IMR-90 (cell line): ENCODE measurements at regions not wholly inside any gene's neighbourhood (a gene's known extent, or its start where the extent isn't known, plus 50 kb on each side); places are given as distances from the start of the nearest gene placed in this dataset.

ENCODE experiments used
- ATAC-seq: fragments of 200-7000 bp; cut with Tn5 transposase; 2 replicates; pipeline ENCODE4 v1.9.1; 2020; ENCODE audit warnings: low read depth, mild to moderate bottlenecking, moderate library complexity
- BruUV-seq: library from RNA; stranded (reverse); fragments of 400-500 nt; replicated peaks from 2 replicates; lab custom pipeline; 2021; lab: Mats Ljungman, UMichigan
- CTCF ChIA-PET: fragments of 300-600 bp; formaldehyde crosslinking; extraction: SDS; loops from one replicate; lab custom pipeline; 2021; ENCODE audit warnings: antibody characterized with exemption; lab: Yijun Ruan, JAX
- POLR2A ChIA-PET: fragments of 300-600 bp; sonication (Branson Sonifier 250); formaldehyde crosslinking; loops from one replicate; lab custom pipeline; 2022; ENCODE audit warnings: antibody characterized with exemption; ENCODE audit not compliant: unreplicated experiment; lab: Charles Lee
- DNase-seq: peaks from one replicate; pipeline ENCODE4 v3.0.0; 2013
- H2AFZ ChIP-seq: replicated peaks from 2 replicates; pipeline ENCODE3; 2013; ENCODE audit warnings: low read length, mild to moderate bottlenecking; ENCODE audit not compliant: poor library complexity
- H2AK5ac ChIP-seq: 2 replicates; pipeline ENCODE4 v1.6.1; 2013; ENCODE audit warnings: low read depth, low read length, inconsistent platforms
- H2AK9ac ChIP-seq: replicated peaks from 2 replicates; pipeline ENCODE3; 2013; ENCODE audit warnings: mild to moderate bottlenecking, low read depth, low read length, moderate library complexity; ENCODE audit not compliant: poor library complexity
- H2BK120ac ChIP-seq: 2 replicates; pipeline ENCODE4 v1.6.1; 2013; ENCODE audit warnings: low read depth, low read length, inconsistent platforms
- H2BK15ac ChIP-seq: 3 replicates; pipeline ENCODE4 v1.6.1; 2013; ENCODE audit warnings: low read depth, low read length, inconsistent platforms
- H2BK20ac ChIP-seq: 2 replicates; pipeline ENCODE4 v1.6.1; 2013; ENCODE audit warnings: low read depth, mild to moderate bottlenecking, inconsistent platforms, low read length, moderate library complexity
- H2BK5ac ChIP-seq: 2 replicates; pipeline ENCODE4 v1.6.1; 2013; ENCODE audit warnings: mild to moderate bottlenecking, low read depth, low read length, inconsistent platforms; ENCODE audit not compliant: poor library complexity, severe bottlenecking
- H3K14ac ChIP-seq: replicated peaks from 2 replicates; pipeline ENCODE4 v1.6.1; 2013; ENCODE audit warnings: low read depth, low read length, inconsistent platforms
- H3K18ac ChIP-seq: 2 replicates; pipeline ENCODE4 v1.6.1; 2013; ENCODE audit warnings: low read depth, low read length, control low read depth
- H3K23ac ChIP-seq: 2 replicates; pipeline ENCODE4 v1.6.1; 2013; ENCODE audit warnings: low read depth, low read length, inconsistent platforms
- H3K27ac ChIP-seq: 2 replicates; pipeline ENCODE4 v1.5.1; 2013; ENCODE audit warnings: mild to moderate bottlenecking, control low read depth, low read length; ENCODE audit not compliant: insufficient read depth
- H3K27me3 ChIP-seq: 2 replicates; pipeline ENCODE4 v1.6.1; 2013; ENCODE audit warnings: low read length; ENCODE audit not compliant: control insufficient read depth, insufficient read depth
- H3K36me3 ChIP-seq: 2 replicates; pipeline ENCODE4 v1.6.1; 2013; ENCODE audit warnings: low read length, mixed read lengths; ENCODE audit not compliant: control insufficient read depth, insufficient read depth
- H3K4ac ChIP-seq: 2 replicates; pipeline ENCODE4 v1.6.1; 2013; ENCODE audit warnings: low read depth, low read length, inconsistent platforms
- H3K4me1 ChIP-seq: 2 replicates; pipeline ENCODE4 v1.6.1; 2013; ENCODE audit warnings: low read length, mixed read lengths; ENCODE audit not compliant: control insufficient read depth, insufficient read depth
- H3K4me2 ChIP-seq: 2 replicates; pipeline ENCODE4 v1.6.1; 2013; ENCODE audit warnings: low read depth, mild to moderate bottlenecking, control low read depth, low read length, moderate library complexity
- H3K4me3 ChIP-seq: 2 replicates; pipeline ENCODE4 v1.5.1; 2013; ENCODE audit warnings: low read depth, mild to moderate bottlenecking, control low read depth, low read length, moderate library complexity; ENCODE audit not compliant: insufficient read depth
- H3K56ac ChIP-seq: 2 replicates; pipeline ENCODE4 v1.6.1; 2013; ENCODE audit warnings: low read length, inconsistent platforms; ENCODE audit not compliant: insufficient read depth; ENCODE audit errors: extremely low read depth
- H3K79me1 ChIP-seq, 2 experiments: 2 replicates each; pipeline ENCODE4 v1.6.1; 2013; ENCODE audit warnings: low read length in 2 of 2, inconsistent platforms in 1 of 2, low read depth in 1 of 2
- H3K9ac ChIP-seq: 2 replicates; pipeline ENCODE4 v1.6.1; 2013; ENCODE audit warnings: low read depth, low read length, control low read depth
- H3K9me1 ChIP-seq: 2 replicates; pipeline ENCODE4 v1.6.1; 2013; ENCODE audit warnings: low read length, inconsistent platforms; ENCODE audit not compliant: insufficient read depth
- H3K9me3 ChIP-seq: 2 replicates; pipeline ENCODE4 v1.6.1; 2013; ENCODE audit warnings: low read length; ENCODE audit not compliant: control insufficient read depth, insufficient read depth
- H4K20me1 ChIP-seq: 2 replicates; pipeline ENCODE4 v1.6.1; 2013; ENCODE audit warnings: low read length, inconsistent platforms; ENCODE audit not compliant: insufficient read depth
- H4K5ac ChIP-seq: 2 replicates; pipeline ENCODE4 v1.6.1; 2013; ENCODE audit warnings: mild to moderate bottlenecking, low read depth, low read length, control low read depth
- H4K8ac ChIP-seq, 2 experiments: 2 replicates each; pipeline ENCODE4 v1.6.1; 2013; ENCODE audit warnings: low read depth in 2 of 2, low read length in 2 of 2, control low read depth in 1 of 2, inconsistent platforms in 1 of 2
- H4K91ac ChIP-seq: 2 replicates; pipeline ENCODE4 v1.6.1; 2013; ENCODE audit warnings: low read depth, low read length, inconsistent platforms; ENCODE audit not compliant: insufficient read depth
- CHD1 ChIP-seq: IDR thresholded peaks from 2 replicates; pipeline ENCODE4 v1.6.1; 2012; ENCODE audit warnings: low read depth, low read length, improper control_type of control experiment
- CTCF ChIP-seq: conservative IDR thresholded peaks from 2 replicates; pipeline ENCODE4 v1.5.1; 2012; ENCODE audit warnings: mild to moderate bottlenecking, low read depth, low read length, improper control_type of control experiment
- ELK1 ChIP-seq: fragments of 150-350 bp; IDR thresholded peaks from 2 replicates; pipeline ENCODE4 v1.6.1; 2016; ENCODE audit warnings: low read depth, mild to moderate bottlenecking, low read length, moderate library complexity, borderline replicate concordance
- FOS ChIP-seq: fragments of 150-350 bp; IDR thresholded peaks from 2 replicates; pipeline ENCODE4 v1.6.1; 2016; ENCODE audit warnings: low read depth, low read length
- MAFK ChIP-seq: IDR thresholded peaks from 2 replicates; pipeline ENCODE4 v1.6.1; 2012; ENCODE audit warnings: low read depth, low read length, improper control_type of control experiment
- NFE2L2 ChIP-seq: fragments of 150-350 bp; IDR thresholded peaks from 2 replicates; pipeline ENCODE4 v1.6.1; 2016; ENCODE audit warnings: low read depth, mild to moderate bottlenecking, low read length
- POLR2A ChIP-seq: IDR thresholded peaks from 2 replicates; pipeline ENCODE4 v1.6.1; 2012; ENCODE audit warnings: mild to moderate bottlenecking, low read depth, low read length
- RAD21 ChIP-seq: IDR thresholded peaks from 2 replicates; pipeline ENCODE4 v1.6.1; 2012; ENCODE audit warnings: low read length, improper control_type of control experiment
- RFX5 ChIP-seq: IDR thresholded peaks from 2 replicates; pipeline ENCODE4 v1.8.0; 2012; ENCODE audit warnings: low read depth, mild to moderate bottlenecking, low read length, moderate library complexity
- SMC3 ChIP-seq: fragments of 150-350 bp; IDR thresholded peaks from 2 replicates; pipeline ENCODE4 v1.6.1; 2016; ENCODE audit warnings: low read depth, mild to moderate bottlenecking, antibody characterized with exemption, low read length, moderate library complexity
- USF2 ChIP-seq: fragments of 150-350 bp; IDR thresholded peaks from 2 replicates; pipeline ENCODE4 v1.6.1; 2017; ENCODE audit warnings: mild to moderate bottlenecking, antibody characterized with exemption, low read length, low read depth
- WGBS, 2 experiments: methylation state at CpG; one replicate each; pipeline versions ENCODE4 v1.1.5 to v1.1.7; 2013; ENCODE audit warnings: missing lambda C conversion rate in 2 of 2; ENCODE audit not compliant: insufficient read length in 1 of 2; ENCODE audit errors: extremely low coverage in 2 of 2; 5-methylcytosine and 5-hydroxymethylcytosine counted together
- dilution Hi-C: fragments of 300-500 bp; cut with HindIII; formaldehyde crosslinking; loops from one replicate; pipeline ENCODE4 v1.14.3; 2018; ENCODE audit warnings: low sequenced_read_pairs; ENCODE audit not compliant: unreplicated experiment
- in situ Hi-C: fragments of 300-500 bp; cut with MboI; formaldehyde crosslinking; loops from 3 replicates; pipeline ENCODE4 v1.14.3; 2019; ENCODE audit warnings: low sequenced_read_pairs, inconsistent platforms, mixed read lengths
- intact Hi-C: fragments of 100-400 bp; cut with micrococcal nuclease; formaldehyde crosslinking; loops from 2 replicates; pipeline ENCODE4 v1.10.0; 2022

- no peak overlapping the region for H2AK5ac ChIP-seq
- no peak overlapping the region for H2AK9ac ChIP-seq
- H3K4me2 ChIP-seq = no peak overlapping the region
- no peak overlapping the region for H2BK5ac ChIP-seq
- H3K27me3 ChIP-seq = 0 out of 2 replicates have a peak, but pooled peaks cover 1% of the 10 kb centered on the region
- H4K20me1 ChIP-seq = no peaks in the 10 kb centered on the region
- ChIA-PET CTCF (no interaction called here), POLR2A (no interaction called here)
- H2BK15ac ChIP-seq = no peak overlapping the region
- H2BK20ac ChIP-seq = no peak overlapping the region
- H3K36me3 ChIP-seq = no peaks in the 10 kb centered on the region
- no peak for ATAC-seq
- H3K79me1 ChIP-seq = no peaks in the 10 kb centered on the region
- H4K8ac ChIP-seq = no peak overlapping the region
- no peak for DNase-seq
- no peak overlapping the region for H3K23ac ChIP-seq
- H2BK120ac ChIP-seq = no peak overlapping the region
- no peak for TF ChIP-seq SMC3
- no peak for TF ChIP-seq FOS
- TF ChIP-seq CTCF = no peak
- no peak for TF ChIP-seq RFX5
- TF ChIP-seq POLR2A = no peak
- TF ChIP-seq NFE2L2 = no peak
- TF ChIP-seq MAFK = no peak
- no peak for TF ChIP-seq RAD21
- no peak for TF ChIP-seq USF2
- no peak for TF ChIP-seq ELK1
- TF ChIP-seq CHD1 = no peak
- no CpG with 5 or more reads among the region's 4 CpGs for WGBS, 2 experiments
- no peaks in the 10 kb centered on the region for H3K9me3 ChIP-seq
- no peaks in the 10 kb centered on the region for H3K9me1 ChIP-seq
- H3K4me1 ChIP-seq = no peaks in the 10 kb centered on the region
- dilution Hi-C loops = no loop called here
- no TSS peak for BruUV-seq
- no peak overlapping the region for H3K4ac ChIP-seq
- H3K18ac ChIP-seq = no peak overlapping the region
- no peak overlapping the region for H3K9ac ChIP-seq
- H3K4me3 ChIP-seq = no peak overlapping the region
- no peak overlapping the region for H3K56ac ChIP-seq
- no peak overlapping the region for H3K14ac ChIP-seq
- H4K5ac ChIP-seq = no peak overlapping the region
- H3K27ac ChIP-seq = no peak overlapping the region
- intact Hi-C loops = no loop called here
- no peak overlapping the region for H2AFZ ChIP-seq
- in situ Hi-C loops = no loop called here
- no peak overlapping the region for H4K91ac ChIP-seq
Measured at GRCh38 chr12:14191612-14192011, 173.9 kb upstream of the ATF7IP start.
